Suppressor macrophage treated with lipopolysaccharide for 4 hours (primary cell): ENCODE measurements at regions not wholly inside any gene's neighbourhood (a gene's known extent, or its start where the extent isn't known, plus 50 kb on each side); places are given as distances from the start of the nearest gene placed in this dataset.

Experiments used
- DNase-seq: peaks from one replicate; pipeline ENCODE4 v3.0.0-alpha.2; 2020

GRCh38 chr10:110399106-110399964 lies 94.6 kb upstream of the SMNDC1 start:
- DNase-seq: no peak

- no peak for DNase-seq
Measured at GRCh38 chr10:110399965-110400933, 95.5 kb upstream of the SMNDC1 start.

- DNase-seq: no peak
Measured at GRCh38 chr10:110401401-110402076, 96.2 kb upstream of the DUSP5 start.

GRCh38 chr10:110402077-110402416 lies 95.7 kb upstream of the DUSP5 start:
- DNase-seq: no peak

GRCh38 chr10:110403593-110403992 lies 94.1 kb upstream of the DUSP5 start:
- DNase-seq: no peak

- no peak for DNase-seq
Measured at GRCh38 chr10:110404413-110404812, 93.3 kb upstream of the DUSP5 start.

- no peak for DNase-seq
Measured at GRCh38 chr10:110404825-110405224, 92.9 kb upstream of the DUSP5 start.

GRCh38 chr10:110405380-110405779 lies 92.3 kb upstream of the DUSP5 start:
- no peak for DNase-seq

GRCh38 chr10:110407301-110408170 lies 90.2 kb upstream of the DUSP5 start:
- DNase-seq: no peak

GRCh38 chr10:110408203-110408871 lies 89.4 kb upstream of the DUSP5 start:
- DNase-seq: peak; percentile 83

- DNase-seq: no peak
Measured at GRCh38 chr10:110408943-110409342, 88.8 kb upstream of the DUSP5 start.

GRCh38 chr10:110409488-110409887 lies 88.2 kb upstream of the DUSP5 start:
- no peak for DNase-seq

- DNase-seq: no peak
Measured at GRCh38 chr10:110409926-110410325, 87.8 kb upstream of the DUSP5 start.

GRCh38 chr10:110410329-110411046 lies 87.2 kb upstream of the DUSP5 start:
- peak; percentile 75 for DNase-seq

GRCh38 chr10:110411047-110411410 lies 86.7 kb upstream of the DUSP5 start:
- no peak for DNase-seq

GRCh38 chr10:110413049-110413783 lies 84.5 kb upstream of the DUSP5 start:
- no peak for DNase-seq

GRCh38 chr10:110413903-110414547 lies 83.7 kb upstream of the DUSP5 start:
- no peak for DNase-seq

GRCh38 chr10:110414548-110415309 lies 83.0 kb upstream of the DUSP5 start:
- peak; percentile 73 for DNase-seq

GRCh38 chr10:110415809-110416208 lies 81.9 kb upstream of the DUSP5 start:
- no peak for DNase-seq
